WTC11 (cell line): ENCODE measurements at regions not wholly inside any gene's neighbourhood (a gene's known extent, or its start where the extent isn't known, plus 50 kb on each side); places are given as distances from the start of the nearest gene placed in this dataset.

Experiments
- ATAC-seq: fragments of 200-7000 bp; cut with Tn5 transposase; 2 replicates; pipeline ENCODE4 v1.10.0; 2021; ENCODE audit warnings: mild to moderate bottlenecking, moderate library complexity
- CTCF ChIA-PET: fragments of 300-600 bp; sonication (Branson Sonifier 250); formaldehyde crosslinking; loops from one replicate; lab custom pipeline; 2021; ENCODE audit warnings: antibody characterized with exemption; lab: Charles Lee
- POLR2A ChIA-PET: fragments of 350-600 bp; sonication (Branson Sonifier 250); formaldehyde crosslinking; loops from one replicate; lab custom pipeline; 2021; ENCODE audit warnings: antibody characterized with exemption; lab: Charles Lee
- DNase-seq: peaks from one replicate; pipeline ENCODE4 v3.0.0; 2021; ENCODE audit warnings: low spot score
- H3K27ac Mint-ChIP-seq: 2 replicates; pipeline ENCODE4 v1.8.0; 2021; ENCODE audit warnings: mixed read lengths
- H3K27me3 Mint-ChIP-seq: 2 replicates; pipeline ENCODE4 v1.8.0; 2021; ENCODE audit warnings: low read depth, mild to moderate bottlenecking, moderate library complexity, mixed read lengths
- H3K36me3 Mint-ChIP-seq: 2 replicates; pipeline ENCODE4 v1.8.0; 2021; ENCODE audit warnings: mixed read lengths
- H3K4me1 Mint-ChIP-seq: 2 replicates; pipeline ENCODE4 v1.8.0; 2022; ENCODE audit warnings: mixed read lengths
- H3K4me3 Mint-ChIP-seq: 2 replicates; pipeline ENCODE4 v1.8.0; 2021; ENCODE audit warnings: mild to moderate bottlenecking, moderate library complexity, mixed read lengths
- H3K9me3 Mint-ChIP-seq: 2 replicates; pipeline ENCODE4 v1.8.0; 2021; ENCODE audit warnings: mixed read lengths
- CREM ChIP-seq: sonication (generic); formaldehyde crosslinking; IDR thresholded peaks from 2 replicates; pipeline ENCODE4 v1.8.1; 2022; ENCODE audit warnings: mild to moderate bottlenecking, missing genetic modification reagents, moderate library complexity
- ESRRA ChIP-seq: sonication (generic); formaldehyde crosslinking; IDR thresholded peaks from 2 replicates; pipeline ENCODE4 v1.8.1; 2022; ENCODE audit warnings: mild to moderate bottlenecking, missing genetic modification reagents, borderline replicate concordance
- FOXK1 ChIP-seq: sonication (generic); formaldehyde crosslinking; IDR thresholded peaks from 2 replicates; pipeline ENCODE4 v1.8.0; 2022; ENCODE audit warnings: mild to moderate bottlenecking, moderate library complexity, missing genetic modification reagents
- FOXP1 ChIP-seq: sonication (generic); formaldehyde crosslinking; IDR thresholded peaks from 2 replicates; pipeline ENCODE4 v1.8.0; 2022; ENCODE audit warnings: missing genetic modification reagents, mild to moderate bottlenecking, moderate library complexity, borderline replicate concordance
- GRHL2 ChIP-seq: fragments of 250-450 bp; sonication (Bioruptor Pico); IDR thresholded peaks from 2 replicates; pipeline ENCODE4 v1.8.0; 2022; ENCODE audit warnings: mild to moderate bottlenecking, moderate library complexity; ENCODE audit not compliant: insufficient replicate concordance, severe bottlenecking
- IRF2 ChIP-seq: sonication (generic); formaldehyde crosslinking; IDR thresholded peaks from 2 replicates; pipeline ENCODE4 v1.8.0; 2022; ENCODE audit warnings: low read depth, missing genetic modification reagents, borderline replicate concordance
- JAZF1 ChIP-seq: fragments of 250-450 bp; sonication (Bioruptor Pico); IDR thresholded peaks from 2 replicates; pipeline ENCODE4 v1.9.0; 2021; ENCODE audit warnings: moderate library complexity, mild to moderate bottlenecking, inconsistent platforms
- NFE2L1 ChIP-seq: sonication (generic); formaldehyde crosslinking; IDR thresholded peaks from 2 replicates; pipeline ENCODE4 v1.8.1; 2023; ENCODE audit warnings: missing genetic modification reagents
- NFYB ChIP-seq: sonication (generic); formaldehyde crosslinking; conservative IDR thresholded peaks from 2 replicates; pipeline ENCODE4 v1.8.0; 2022; ENCODE audit warnings: low read depth, missing genetic modification reagents
- RELA ChIP-seq: sonication (generic); formaldehyde crosslinking; IDR thresholded peaks from 2 replicates; pipeline ENCODE4 v1.8.1; 2022; ENCODE audit warnings: missing genetic modification reagents, mild to moderate bottlenecking, borderline replicate concordance
- SOX15 ChIP-seq: fragments of 250-450 bp; sonication (Bioruptor Pico); IDR thresholded peaks from 2 replicates; pipeline ENCODE4 v1.9.0; 2021; ENCODE audit warnings: mild to moderate bottlenecking
- SP1 ChIP-seq: sonication (generic); formaldehyde crosslinking; conservative IDR thresholded peaks from 2 replicates; pipeline ENCODE4 v1.8.1; 2022; ENCODE audit warnings: missing genetic modification reagents
- TCF7 ChIP-seq: sonication (generic); formaldehyde crosslinking; IDR thresholded peaks from 2 replicates; pipeline ENCODE4 v1.8.0; 2022; ENCODE audit warnings: mild to moderate bottlenecking, low read depth, missing genetic modification reagents, moderate library complexity
- TEAD4 ChIP-seq: sonication (generic); formaldehyde crosslinking; IDR thresholded peaks from 2 replicates; pipeline ENCODE4 v1.8.0; 2022; ENCODE audit warnings: mild to moderate bottlenecking, missing genetic modification reagents
- TP53 ChIP-seq: sonication (generic); formaldehyde crosslinking; IDR thresholded peaks from 2 replicates; pipeline ENCODE4 v1.8.1; 2023; ENCODE audit warnings: mild to moderate bottlenecking, missing genetic modification reagents
- ZBTB21 ChIP-seq: sonication (generic); formaldehyde crosslinking; IDR thresholded peaks from 2 replicates; pipeline ENCODE4 v1.8.1; 2023; ENCODE audit warnings: mild to moderate bottlenecking, missing genetic modification reagents, borderline replicate concordance
- ZNF121 ChIP-seq: sonication (generic); formaldehyde crosslinking; IDR thresholded peaks from 2 replicates; pipeline ENCODE4 v1.8.0; 2023; ENCODE audit warnings: missing genetic modification reagents
- ZNF219 ChIP-seq: sonication (generic); formaldehyde crosslinking; IDR thresholded peaks from 2 replicates; pipeline ENCODE4 v1.8.0; 2023; ENCODE audit warnings: missing genetic modification reagents, mild to moderate bottlenecking, borderline replicate concordance
- ZNF416 ChIP-seq: fragments of 250-450 bp; sonication (Bioruptor Pico); IDR thresholded peaks from 2 replicates; pipeline ENCODE4 v1.9.0; 2021; ENCODE audit warnings: mild to moderate bottlenecking, inconsistent platforms
- TF ChIP-seq, protein P1 (sequence below): fragments of 250-450 bp; sonication (Bioruptor Pico); IDR thresholded peaks from 2 replicates; pipeline ENCODE4 v2.1.2; 2022; ENCODE audit warnings: mild to moderate bottlenecking, moderate library complexity
- TF ChIP-seq, protein P2 (sequence below): fragments of 250-450 bp; sonication (Bioruptor Pico); IDR thresholded peaks from 2 replicates; pipeline ENCODE4 v1.9.0; 2021; ENCODE audit warnings: moderate library complexity, mild to moderate bottlenecking, inconsistent platforms, borderline replicate concordance
- TF ChIP-seq, protein P3 (sequence below): sonication (generic); formaldehyde crosslinking; conservative IDR thresholded peaks from 2 replicates; pipeline ENCODE4 v1.8.1; 2023; ENCODE audit warnings: mild to moderate bottlenecking, low read depth, missing genetic modification reagents, moderate library complexity
- TF ChIP-seq, protein P4 (sequence below): sonication (generic); formaldehyde crosslinking; IDR thresholded peaks from 2 replicates; pipeline ENCODE4 v1.8.1; 2022; ENCODE audit warnings: mild to moderate bottlenecking, missing genetic modification reagents, moderate library complexity, borderline replicate concordance
- TF ChIP-seq, protein P5 (sequence below): sonication (generic); formaldehyde crosslinking; IDR thresholded peaks from 2 replicates; pipeline ENCODE4 v1.8.1; 2022; ENCODE audit warnings: missing genetic modification reagents, borderline replicate concordance
- TF ChIP-seq, protein P6 (sequence below): sonication (generic); formaldehyde crosslinking; IDR thresholded peaks from 2 replicates; pipeline ENCODE4 v1.8.1; 2022; ENCODE audit warnings: mild to moderate bottlenecking, moderate library complexity, missing genetic modification reagents

DNA sequence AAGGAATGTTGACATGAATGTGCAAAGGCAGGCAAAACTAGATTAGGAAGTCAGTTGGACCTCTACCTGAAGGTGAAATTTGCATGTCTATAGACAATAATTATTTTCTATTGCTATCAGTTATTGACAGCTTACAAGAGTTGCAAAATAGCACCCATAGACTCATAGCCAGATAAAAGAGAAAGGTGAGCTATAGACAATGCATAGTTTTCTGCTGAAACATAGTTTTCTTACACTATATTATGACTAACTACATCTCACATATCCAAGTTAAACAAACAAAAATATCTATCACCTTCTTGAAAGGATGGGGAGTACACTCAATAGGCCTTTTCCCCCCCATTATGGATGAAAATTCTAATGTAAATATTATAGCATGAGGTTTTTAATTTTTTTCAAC lies 305.0 kb downstream of the PTH2R start:
- H3K27ac Mint-ChIP-seq, result no peak overlapping the region
- ChIA-PET CTCF (no interaction called here), POLR2A (no interaction called here)
- no peaks in the 10 kb centered on the region for H3K27me3 Mint-ChIP-seq
- peaks cover 4% of the 10 kb centered on the region; the same call in 1 of the 2 replicates for H3K9me3 Mint-ChIP-seq
- ATAC-seq, result no peak
- TF ChIP-seq RELA (CRISPR knock-in tag), result no peak
- no peak for TF ChIP-seq ZNF219 (CRISPR knock-in tag)
- TF ChIP-seq IRF2 (CRISPR knock-in tag), result no peak
- no peak for TF ChIP-seq SP1 (CRISPR knock-in tag)
- no peak for TF ChIP-seq ZBTB21 (CRISPR knock-in tag)
- no peak for TF ChIP-seq FOXP1
- TF ChIP-seq, protein P1, sequence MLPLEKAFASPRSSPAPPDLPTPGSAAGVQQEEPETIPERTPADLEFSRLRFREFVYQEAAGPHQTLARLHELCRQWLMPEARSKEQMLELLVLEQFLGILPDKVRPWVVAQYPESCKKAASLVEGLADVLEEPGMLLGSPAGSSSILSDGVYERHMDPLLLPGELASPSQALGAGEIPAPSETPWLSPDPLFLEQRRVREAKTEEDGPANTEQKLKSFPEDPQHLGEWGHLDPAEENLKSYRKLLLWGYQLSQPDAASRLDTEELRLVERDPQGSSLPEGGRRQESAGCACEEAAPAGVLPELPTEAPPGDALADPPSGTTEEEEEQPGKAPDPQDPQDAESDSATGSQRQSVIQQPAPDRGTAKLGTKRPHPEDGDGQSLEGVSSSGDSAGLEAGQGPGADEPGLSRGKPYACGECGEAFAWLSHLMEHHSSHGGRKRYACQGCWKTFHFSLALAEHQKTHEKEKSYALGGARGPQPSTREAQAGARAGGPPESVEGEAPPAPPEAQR (CRISPR knock-in tag), result no peak
- no peak for TF ChIP-seq FOXK1 (CRISPR knock-in tag)
- no peak for TF ChIP-seq TEAD4
- no peak for TF ChIP-seq ESRRA (CRISPR knock-in tag)
- TF ChIP-seq, protein P2, sequence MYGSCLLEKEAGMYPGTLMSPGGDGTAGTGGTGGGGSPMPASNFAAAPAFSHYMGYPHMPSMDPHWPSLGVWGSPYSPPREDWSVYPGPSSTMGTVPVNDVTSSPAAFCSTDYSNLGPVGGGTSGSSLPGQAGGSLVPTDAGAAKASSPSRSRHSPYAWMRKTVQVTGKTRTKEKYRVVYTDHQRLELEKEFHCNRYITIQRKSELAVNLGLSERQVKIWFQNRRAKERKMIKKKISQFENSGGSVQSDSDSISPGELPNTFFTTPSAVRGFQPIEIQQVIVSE (CRISPR knock-in tag), result no peak
- TF ChIP-seq TCF7 (CRISPR knock-in tag), result no peak
- TF ChIP-seq NFE2L1 (CRISPR knock-in tag), result no peak
- TF ChIP-seq, all 79 proteins: peak for 0
- H3K4me3 Mint-ChIP-seq, result no peak overlapping the region
- 0 out of 2 replicates have a peak, but pooled peaks cover 2% of the 10 kb centered on the region for H3K4me1 Mint-ChIP-seq
- no peak for DNase-seq
- no peaks in the 10 kb centered on the region for H3K36me3 Mint-ChIP-seq

DNA sequence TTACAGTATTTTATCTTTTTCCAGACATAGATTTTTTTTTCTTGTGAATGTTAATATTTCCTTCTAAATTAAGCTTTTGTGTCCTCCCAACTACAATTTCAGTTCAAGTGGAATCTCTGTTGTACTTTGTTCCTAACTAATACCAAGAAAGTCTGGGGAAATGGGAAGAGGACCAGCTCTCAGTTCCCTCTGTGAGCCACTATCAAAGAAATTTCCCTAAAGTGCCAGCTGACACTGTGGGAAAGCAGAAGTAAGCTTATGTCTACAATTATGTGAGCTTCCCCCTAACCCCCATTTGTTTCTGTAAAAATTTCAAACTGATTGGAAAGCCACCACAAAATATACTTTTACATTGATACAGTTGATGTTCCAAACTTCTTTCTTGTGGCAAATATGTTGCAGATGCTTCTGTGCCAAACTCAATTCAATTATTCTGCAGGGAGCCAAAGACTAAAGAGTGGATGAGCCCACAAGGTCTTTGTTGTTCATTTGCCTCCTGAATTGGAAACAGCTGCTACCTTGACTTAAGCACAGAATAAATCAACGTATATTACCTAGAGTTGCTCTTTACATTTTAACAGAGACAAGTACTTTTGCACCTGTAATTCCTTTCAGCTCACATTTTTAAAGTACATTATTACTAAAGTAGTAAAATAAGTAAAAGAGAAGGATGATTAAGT lies 306.6 kb downstream of the PTH2R start:
- ATAC-seq (no peak), DNase-seq (no peak)
- no peak overlapping the region for H3K27ac Mint-ChIP-seq
- H3K9me3 Mint-ChIP-seq, result peaks cover 4% of the 10 kb centered on the region; the same call in 1 of the 2 replicates
- ChIA-PET POLR2A (no interaction called here), CTCF (no interaction called here)
- 0 out of 2 replicates have a peak, but pooled peaks cover 2% of the 10 kb centered on the region for H3K4me1 Mint-ChIP-seq
- no peaks in the 10 kb centered on the region for H3K36me3 Mint-ChIP-seq
- H3K27me3 Mint-ChIP-seq, result no peaks in the 10 kb centered on the region
- H3K4me3 Mint-ChIP-seq, result no peak overlapping the region
- TF ChIP-seq, protein P3, sequence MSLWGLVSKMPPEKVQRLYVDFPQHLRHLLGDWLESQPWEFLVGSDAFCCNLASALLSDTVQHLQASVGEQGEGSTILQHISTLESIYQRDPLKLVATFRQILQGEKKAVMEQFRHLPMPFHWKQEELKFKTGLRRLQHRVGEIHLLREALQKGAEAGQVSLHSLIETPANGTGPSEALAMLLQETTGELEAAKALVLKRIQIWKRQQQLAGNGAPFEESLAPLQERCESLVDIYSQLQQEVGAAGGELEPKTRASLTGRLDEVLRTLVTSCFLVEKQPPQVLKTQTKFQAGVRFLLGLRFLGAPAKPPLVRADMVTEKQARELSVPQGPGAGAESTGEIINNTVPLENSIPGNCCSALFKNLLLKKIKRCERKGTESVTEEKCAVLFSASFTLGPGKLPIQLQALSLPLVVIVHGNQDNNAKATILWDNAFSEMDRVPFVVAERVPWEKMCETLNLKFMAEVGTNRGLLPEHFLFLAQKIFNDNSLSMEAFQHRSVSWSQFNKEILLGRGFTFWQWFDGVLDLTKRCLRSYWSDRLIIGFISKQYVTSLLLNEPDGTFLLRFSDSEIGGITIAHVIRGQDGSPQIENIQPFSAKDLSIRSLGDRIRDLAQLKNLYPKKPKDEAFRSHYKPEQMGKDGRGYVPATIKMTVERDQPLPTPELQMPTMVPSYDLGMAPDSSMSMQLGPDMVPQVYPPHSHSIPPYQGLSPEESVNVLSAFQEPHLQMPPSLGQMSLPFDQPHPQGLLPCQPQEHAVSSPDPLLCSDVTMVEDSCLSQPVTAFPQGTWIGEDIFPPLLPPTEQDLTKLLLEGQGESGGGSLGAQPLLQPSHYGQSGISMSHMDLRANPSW (CRISPR knock-in tag), result no peak
- TF ChIP-seq, protein P4, sequence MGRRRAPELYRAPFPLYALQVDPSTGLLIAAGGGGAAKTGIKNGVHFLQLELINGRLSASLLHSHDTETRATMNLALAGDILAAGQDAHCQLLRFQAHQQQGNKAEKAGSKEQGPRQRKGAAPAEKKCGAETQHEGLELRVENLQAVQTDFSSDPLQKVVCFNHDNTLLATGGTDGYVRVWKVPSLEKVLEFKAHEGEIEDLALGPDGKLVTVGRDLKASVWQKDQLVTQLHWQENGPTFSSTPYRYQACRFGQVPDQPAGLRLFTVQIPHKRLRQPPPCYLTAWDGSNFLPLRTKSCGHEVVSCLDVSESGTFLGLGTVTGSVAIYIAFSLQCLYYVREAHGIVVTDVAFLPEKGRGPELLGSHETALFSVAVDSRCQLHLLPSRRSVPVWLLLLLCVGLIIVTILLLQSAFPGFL (CRISPR knock-in tag), result no peak
- TF ChIP-seq GRHL2 (CRISPR knock-in tag) (no peak), CREM (CRISPR knock-in tag) (no peak), SOX15 (no peak), ZNF121 (CRISPR knock-in tag) (no peak), ZNF416 (no peak), NFYB (no peak), ZBTB21 (CRISPR knock-in tag) (no peak), TP53 (CRISPR knock-in tag) (no peak), JAZF1 (CRISPR knock-in tag) (no peak)
- TF ChIP-seq, protein P2 (CRISPR knock-in tag), result no peak
- TF ChIP-seq, protein P5, sequence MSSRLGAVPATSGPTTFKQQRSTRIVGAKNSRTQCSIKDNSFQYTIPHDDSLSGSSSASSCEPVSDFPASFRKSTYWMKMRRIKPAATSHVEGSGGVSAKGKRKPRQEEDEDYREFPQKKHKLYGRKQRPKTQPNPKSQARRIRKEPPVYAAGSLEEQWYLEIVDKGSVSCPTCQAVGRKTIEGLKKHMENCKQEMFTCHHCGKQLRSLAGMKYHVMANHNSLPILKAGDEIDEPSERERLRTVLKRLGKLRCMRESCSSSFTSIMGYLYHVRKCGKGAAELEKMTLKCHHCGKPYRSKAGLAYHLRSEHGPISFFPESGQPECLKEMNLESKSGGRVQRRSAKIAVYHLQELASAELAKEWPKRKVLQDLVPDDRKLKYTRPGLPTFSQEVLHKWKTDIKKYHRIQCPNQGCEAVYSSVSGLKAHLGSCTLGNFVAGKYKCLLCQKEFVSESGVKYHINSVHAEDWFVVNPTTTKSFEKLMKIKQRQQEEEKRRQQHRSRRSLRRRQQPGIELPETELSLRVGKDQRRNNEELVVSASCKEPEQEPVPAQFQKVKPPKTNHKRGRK, result no peak
- TF ChIP-seq, protein P6, sequence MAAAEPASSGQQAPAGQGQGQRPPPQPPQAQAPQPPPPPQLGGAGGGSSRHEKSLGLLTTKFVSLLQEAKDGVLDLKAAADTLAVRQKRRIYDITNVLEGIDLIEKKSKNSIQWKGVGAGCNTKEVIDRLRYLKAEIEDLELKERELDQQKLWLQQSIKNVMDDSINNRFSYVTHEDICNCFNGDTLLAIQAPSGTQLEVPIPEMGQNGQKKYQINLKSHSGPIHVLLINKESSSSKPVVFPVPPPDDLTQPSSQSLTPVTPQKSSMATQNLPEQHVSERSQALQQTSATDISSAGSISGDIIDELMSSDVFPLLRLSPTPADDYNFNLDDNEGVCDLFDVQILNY, result no peak
